ENCODE measurements at regions not wholly inside any gene's neighbourhood (a gene's known extent, or its start where the extent isn't known, plus 50 kb on each side); places are given as distances from the start of the nearest gene placed in this dataset.

DNA sequence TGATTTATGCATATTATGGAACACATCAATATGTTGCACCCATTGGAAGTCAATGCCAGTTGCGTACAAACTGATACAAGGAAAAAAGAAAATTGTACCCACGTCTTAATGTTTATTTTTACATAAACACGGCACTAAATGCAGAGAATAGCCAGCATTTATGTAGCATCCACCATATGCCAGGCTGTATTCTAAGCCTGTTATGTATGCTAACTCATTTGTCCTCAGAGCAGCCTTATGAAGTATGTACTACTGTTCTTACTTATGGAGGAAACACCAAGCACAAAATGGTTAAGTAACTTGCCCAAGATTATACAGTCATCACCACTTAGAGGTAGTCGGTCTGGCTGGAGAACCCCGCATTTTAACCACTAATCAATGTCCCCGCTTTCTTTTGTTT is 837.9 kb upstream of the RBFOX1 start:
- H3K9me2 ChIP-seq (replicated peaks; ENCODE audit: low read length) = no peaks in the 10 kb centered on the region
- H3K9me3 ChIP-seq (ENCODE audit: low read length) = no peaks in the 10 kb centered on the region
- ATAC-seq (no peak), DNase-seq (no peak)
- no peak overlapping the region for H3K4me3 ChIP-seq (ENCODE audit: low read length)
- H3K4me1 ChIP-seq (ENCODE audit: insufficient read depth, low read length) = no peaks in the 10 kb centered on the region
- H3K27ac ChIP-seq (ENCODE audit: low read length) = no peak overlapping the region
- TF ChIP-seq, protein P1, sequence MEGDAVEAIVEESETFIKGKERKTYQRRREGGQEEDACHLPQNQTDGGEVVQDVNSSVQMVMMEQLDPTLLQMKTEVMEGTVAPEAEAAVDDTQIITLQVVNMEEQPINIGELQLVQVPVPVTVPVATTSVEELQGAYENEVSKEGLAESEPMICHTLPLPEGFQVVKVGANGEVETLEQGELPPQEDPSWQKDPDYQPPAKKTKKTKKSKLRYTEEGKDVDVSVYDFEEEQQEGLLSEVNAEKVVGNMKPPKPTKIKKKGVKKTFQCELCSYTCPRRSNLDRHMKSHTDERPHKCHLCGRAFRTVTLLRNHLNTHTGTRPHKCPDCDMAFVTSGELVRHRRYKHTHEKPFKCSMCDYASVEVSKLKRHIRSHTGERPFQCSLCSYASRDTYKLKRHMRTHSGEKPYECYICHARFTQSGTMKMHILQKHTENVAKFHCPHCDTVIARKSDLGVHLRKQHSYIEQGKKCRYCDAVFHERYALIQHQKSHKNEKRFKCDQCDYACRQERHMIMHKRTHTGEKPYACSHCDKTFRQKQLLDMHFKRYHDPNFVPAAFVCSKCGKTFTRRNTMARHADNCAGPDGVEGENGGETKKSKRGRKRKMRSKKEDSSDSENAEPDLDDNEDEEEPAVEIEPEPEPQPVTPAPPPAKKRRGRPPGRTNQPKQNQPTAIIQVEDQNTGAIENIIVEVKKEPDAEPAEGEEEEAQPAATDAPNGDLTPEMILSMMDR (conservative IDR thresholded peaks at IDR 0.05; ENCODE audit: low read depth, low read length) = no peak
- TF ChIP-seq EZH2 (IDR thresholded peaks at IDR 0.05; ENCODE audit: low read length, unreplicated experiment) (no peak), EZH2phosphoT487 (IDR thresholded peaks at IDR 0.05; ENCODE audit: borderline replicate concordance, low read length) (no peak)
- CTCF ChIA-PET = no interaction called here
- BruUV-seq (replicated peaks) = no TSS peak
- H2AFZ ChIP-seq (ENCODE audit: low read length) = no peak overlapping the region
- H3K79me2 ChIP-seq (ENCODE audit: low read length) = no peaks in the 10 kb centered on the region
- H3K4me2 ChIP-seq (ENCODE audit: low read length) = no peak overlapping the region
- no peaks in the 10 kb centered on the region for H4K20me1 ChIP-seq (ENCODE audit: low read length)
- intact Hi-C loops (cut with micrococcal nuclease) = no loop called here
- no peak overlapping the region for H3K9ac ChIP-seq (ENCODE audit: low read length)
- no peaks in the 10 kb centered on the region for H3K36me3 ChIP-seq (ENCODE audit: low read depth, low read length)
- POLR2A ChIA-PET (ENCODE audit: unreplicated experiment) = no interaction called here
- no peaks in the 10 kb centered on the region for H3K27me3 ChIP-seq (ENCODE audit: low read length)
- no peaks in the 10 kb centered on the region for H3F3A ChIP-seq (ENCODE audit: low read length, unreplicated experiment)

DNA sequence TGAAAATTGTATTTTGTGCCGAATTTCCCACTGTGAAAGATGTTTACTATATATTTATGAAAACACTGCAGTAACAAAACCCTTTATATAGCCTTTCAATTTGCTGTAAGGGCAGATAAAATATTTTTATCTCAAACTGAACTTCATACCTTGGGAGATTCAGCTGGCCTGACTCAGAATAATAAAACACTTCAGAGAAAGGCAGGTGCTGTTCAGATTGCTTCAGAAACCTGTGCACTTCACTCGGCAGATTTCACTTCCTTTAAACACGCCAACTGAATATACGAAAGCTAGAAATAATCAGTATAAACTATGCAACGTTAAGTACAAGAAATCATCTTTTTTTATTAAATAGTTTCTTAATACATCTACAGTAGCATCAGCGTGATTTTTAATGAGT is 839.1 kb upstream of the RBFOX1 start:
- POLR2A ChIA-PET (ENCODE audit: unreplicated experiment) = no interaction called here
- H3K9me3 ChIP-seq (ENCODE audit: low read length) = no peaks in the 10 kb centered on the region
- no peak overlapping the region for H3K27ac ChIP-seq (ENCODE audit: low read length)
- DNase-seq = no peak
- H3K4me3 ChIP-seq (ENCODE audit: low read length) = no peak overlapping the region
- no peak overlapping the region for H2AFZ ChIP-seq (ENCODE audit: low read length)
- no peak for ATAC-seq
- TF ChIP-seq, protein P1 (conservative IDR thresholded peaks at IDR 0.05; ENCODE audit: low read depth, low read length) = no peak
- TF ChIP-seq EZH2 (IDR thresholded peaks at IDR 0.05; ENCODE audit: low read length, unreplicated experiment) (no peak), EZH2phosphoT487 (IDR thresholded peaks at IDR 0.05; ENCODE audit: borderline replicate concordance, low read length) (no peak)
- no peaks in the 10 kb centered on the region for H4K20me1 ChIP-seq (ENCODE audit: low read length)
- H3K27me3 ChIP-seq (ENCODE audit: low read length) = no peaks in the 10 kb centered on the region
- no peaks in the 10 kb centered on the region for H3K79me2 ChIP-seq (ENCODE audit: low read length)
- intact Hi-C loops (cut with micrococcal nuclease) = no loop called here
- CTCF ChIA-PET = no interaction called here
- H3K4me1 ChIP-seq (ENCODE audit: insufficient read depth, low read length) = no peaks in the 10 kb centered on the region
- no peaks in the 10 kb centered on the region for H3F3A ChIP-seq (ENCODE audit: low read length, unreplicated experiment)
- H3K4me2 ChIP-seq (ENCODE audit: low read length) = no peak overlapping the region
- H3K36me3 ChIP-seq (ENCODE audit: low read depth, low read length) = no peaks in the 10 kb centered on the region
- no TSS peak for BruUV-seq (replicated peaks)
- H3K9ac ChIP-seq (ENCODE audit: low read length) = no peak overlapping the region
- no peaks in the 10 kb centered on the region for H3K9me2 ChIP-seq (replicated peaks; ENCODE audit: low read length)

DNA sequence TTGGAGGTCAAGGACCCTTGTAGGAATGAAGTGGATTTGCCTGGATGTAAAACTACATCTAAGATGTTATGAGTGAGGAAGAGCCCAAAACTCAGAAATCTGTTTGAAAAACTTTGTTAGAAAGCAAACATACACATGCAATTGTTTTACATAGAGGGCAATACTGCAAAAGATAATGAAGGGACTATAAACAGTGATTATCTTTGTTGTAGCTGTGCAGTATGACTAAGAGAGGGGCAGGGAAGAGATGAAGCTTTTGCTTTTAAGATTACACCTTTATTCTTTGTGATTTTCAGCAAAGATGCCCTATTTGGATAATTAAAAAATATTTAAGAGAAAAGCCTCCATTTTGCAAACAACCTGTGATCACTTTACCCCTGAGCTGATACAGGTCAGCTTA is 839.9 kb upstream of the RBFOX1 start:
- Histone ChIP-seq H3K9ac (ENCODE audit: low read length) (no peak overlapping the region), H3K79me2 (ENCODE audit: low read length) (no peaks in the 10 kb centered on the region), H3K4me2 (ENCODE audit: low read length) (no peak overlapping the region), H4K20me1 (ENCODE audit: low read length) (no peaks in the 10 kb centered on the region), H3K9me2 (replicated peaks; ENCODE audit: low read length) (no peaks in the 10 kb centered on the region), H3K4me1 (ENCODE audit: insufficient read depth, low read length) (no peaks in the 10 kb centered on the region), H3K36me3 (ENCODE audit: low read depth, low read length) (no peaks in the 10 kb centered on the region), H3F3A (ENCODE audit: low read length, unreplicated experiment) (no peaks in the 10 kb centered on the region), H3K27me3 (ENCODE audit: low read length) (no peaks in the 10 kb centered on the region), H3K4me3 (ENCODE audit: low read length) (no peak overlapping the region), H3K9me3 (ENCODE audit: low read length) (no peaks in the 10 kb centered on the region), H2AFZ (ENCODE audit: low read length) (no peak overlapping the region), H3K27ac (ENCODE audit: low read length) (no peak overlapping the region)
- no TSS peak for BruUV-seq (replicated peaks)
- DNase-seq = no peak
- TF ChIP-seq EZH2 (IDR thresholded peaks at IDR 0.05; ENCODE audit: low read length, unreplicated experiment) (no peak), EZH2phosphoT487 (IDR thresholded peaks at IDR 0.05; ENCODE audit: borderline replicate concordance, low read length) (no peak)
- TF ChIP-seq, protein P1 (conservative IDR thresholded peaks at IDR 0.05; ENCODE audit: low read depth, low read length) = no peak
- CTCF ChIA-PET = no interaction called here
- intact Hi-C loops (cut with micrococcal nuclease) = no loop called here
- no peak for ATAC-seq
- POLR2A ChIA-PET (ENCODE audit: unreplicated experiment) = no interaction called here
